ENCODE measurements at regions not wholly inside any gene's neighbourhood (a gene's known extent, or its start where the extent isn't known, plus 50 kb on each side); places are given as distances from the start of the nearest gene placed in this dataset.
A peak's percentile ranks its signal among the peaks of the same experiment; 100 is the strongest.

GRCh38 chr11:112310848-112311247 is 50.2 kb upstream of the PLET1 start:
- in situ Hi-C loops (cut with HindIII; ENCODE audit: low pct_unique_long_range_greater_than_20kb, low sequenced_read_pairs) = no loop called here

GRCh38 chr11:112315057-112315720 is 54.5 kb upstream of the PLET1 start:
- in situ Hi-C loops (cut with HindIII; ENCODE audit: low pct_unique_long_range_greater_than_20kb, low sequenced_read_pairs) = no loop called here
- no peak for DNase-seq (ENCODE audit: low read depth, low spot score)

More at GRCh38 chr11:112310848-112311247, 50.2 kb upstream of the PLET1 start:
- DNase-seq (ENCODE audit: low read depth, low spot score) = no peak

- in situ Hi-C loops (cut with HindIII; ENCODE audit: low pct_unique_long_range_greater_than_20kb, low sequenced_read_pairs) = no loop called here
- no peak for DNase-seq (ENCODE audit: low read depth, low spot score)
These were observed 55.4 kb upstream of the PLET1 start for GRCh38 chr11:112315861-112316739.

- in situ Hi-C loops (cut with HindIII; ENCODE audit: low pct_unique_long_range_greater_than_20kb, low sequenced_read_pairs) = no loop called here
- DNase-seq (ENCODE audit: low read depth, low spot score) = no peak
These were observed 56.3 kb upstream of the PLET1 start for GRCh38 chr11:112316971-112317370.

GRCh38 chr11:112318184-112318591 is 57.5 kb upstream of the PLET1 start:
- DNase-seq (ENCODE audit: low read depth, low spot score) = no peak
- in situ Hi-C loops (cut with HindIII; ENCODE audit: low pct_unique_long_range_greater_than_20kb, low sequenced_read_pairs) = no loop called here

GRCh38 chr11:112318661-112319060 is 58.0 kb upstream of the PLET1 start:
- in situ Hi-C loops (cut with HindIII; ENCODE audit: low pct_unique_long_range_greater_than_20kb, low sequenced_read_pairs) = no loop called here
- DNase-seq (ENCODE audit: low read depth, low spot score) = no peak

- in situ Hi-C loops (cut with HindIII; ENCODE audit: low pct_unique_long_range_greater_than_20kb, low sequenced_read_pairs) = no loop called here
- DNase-seq (ENCODE audit: low read depth, low spot score) = peak; percentile 28
These were observed 60.0 kb upstream of the PLET1 start for GRCh38 chr11:112320668-112321067.

GRCh38 chr11:112321501-112322172 is 61.0 kb upstream of the PLET1 start:
- DNase-seq (ENCODE audit: low read depth, low spot score) = no peak
- in situ Hi-C loops (cut with HindIII; ENCODE audit: low pct_unique_long_range_greater_than_20kb, low sequenced_read_pairs) = no loop called here

GRCh38 chr11:112322173-112322790 is 61.6 kb upstream of the PLET1 start:
- DNase-seq (ENCODE audit: low read depth, low spot score) = no peak

GRCh38 chr11:112334381-112334780 is 73.7 kb upstream of the PLET1 start:
- in situ Hi-C loops (cut with HindIII; ENCODE audit: low pct_unique_long_range_greater_than_20kb, low sequenced_read_pairs) = no loop called here
- DNase-seq (ENCODE audit: low read depth, low spot score) = no peak

More at GRCh38 chr11:112322173-112322790, 61.6 kb upstream of the PLET1 start:
- in situ Hi-C loops (cut with HindIII; ENCODE audit: low pct_unique_long_range_greater_than_20kb, low sequenced_read_pairs) = no loop called here

- DNase-seq (ENCODE audit: low read depth, low spot score) = no peak
- in situ Hi-C loops (cut with HindIII; ENCODE audit: low pct_unique_long_range_greater_than_20kb, low sequenced_read_pairs) = no loop called here
These were observed 75.8 kb upstream of the PLET1 start for GRCh38 chr11:112336356-112336886.

GRCh38 chr11:112339566-112339965 is 78.9 kb upstream of the PLET1 start:
- DNase-seq (ENCODE audit: low read depth, low spot score) = peak; percentile 7
- in situ Hi-C loops (cut with HindIII; ENCODE audit: low pct_unique_long_range_greater_than_20kb, low sequenced_read_pairs) = no loop called here

GRCh38 chr11:112343368-112344039 is 82.8 kb upstream of the PLET1 start:
- in situ Hi-C loops (cut with HindIII; ENCODE audit: low pct_unique_long_range_greater_than_20kb, low sequenced_read_pairs) = no loop called here
- peak; percentile 44 for DNase-seq (ENCODE audit: low read depth, low spot score)

- no peak for DNase-seq (ENCODE audit: low read depth, low spot score)
- in situ Hi-C loops (cut with HindIII; ENCODE audit: low pct_unique_long_range_greater_than_20kb, low sequenced_read_pairs) = no loop called here
These were observed 83.4 kb upstream of the PLET1 start for GRCh38 chr11:112344040-112344413.

- no peak for DNase-seq (ENCODE audit: low read depth, low spot score)
- in situ Hi-C loops (cut with HindIII; ENCODE audit: low pct_unique_long_range_greater_than_20kb, low sequenced_read_pairs) = no loop called here
These were observed 84.5 kb upstream of the PLET1 start for GRCh38 chr11:112345166-112345565.

GRCh38 chr11:112345706-112346105 is 85.0 kb upstream of the PLET1 start:
- DNase-seq (ENCODE audit: low read depth, low spot score) = peak; percentile 10
- in situ Hi-C loops (cut with HindIII; ENCODE audit: low pct_unique_long_range_greater_than_20kb, low sequenced_read_pairs) = no loop called here

GRCh38 chr11:112346586-112346985 is 85.9 kb upstream of the PLET1 start:
- DNase-seq (ENCODE audit: low read depth, low spot score) = no peak
- in situ Hi-C loops (cut with HindIII; ENCODE audit: low pct_unique_long_range_greater_than_20kb, low sequenced_read_pairs) = no loop called here

Measured in SK-MEL-5 (cell line).